Spleen (tissue), 11 donors: ENCODE measurements at regions not wholly inside any gene's neighbourhood (a gene's known extent, or its start where the extent isn't known, plus 50 kb on each side); places are given as distances from the start of the nearest gene placed in this dataset.

ENCODE experiments used
- DNase-seq: peaks from one replicate; pipeline ENCODE4 v3.0.0-alpha.2; 2020
- H3K27ac ChIP-seq, 8 donors: fragments of 200-600 bp; sonication (generic) in 7 of 8; 1 replicate in 4 of 8; 2 replicates in 4 of 8; pipeline versions ENCODE4 v1.5.0 to v1.8.0; 2016 to 2021; ENCODE audit warnings: inconsistent platforms in 4 of 8, mild to moderate bottlenecking in 4 of 8, moderate library complexity in 1 of 8
- H3K27me3 ChIP-seq, 7 donors: fragments of 200-600 bp; sonication (generic) in 6 of 7; replicated peaks in 1 of 7; 1 replicate in 4 of 7; 2 replicates in 3 of 7; pipeline versions ENCODE4 v1.5.0 to v1.8.0; 2016 to 2021; ENCODE audit warnings: inconsistent platforms in 3 of 7, mild to moderate bottlenecking in 1 of 7
- H3K36me3 ChIP-seq, 6 donors: fragments of 200-600 bp; sonication (generic) in 5 of 6; 1 replicate in 4 of 6; 2 replicates in 2 of 6; pipeline versions ENCODE4 v1.5.0 to v1.8.0; 2016 to 2021; ENCODE audit warnings: inconsistent platforms in 2 of 6
- H3K4me1 ChIP-seq, 6 donors: fragments of 200-600 bp; sonication (generic) in 5 of 6; 1 replicate in 3 of 6; 2 replicates in 3 of 6; pipeline versions ENCODE4 v1.5.0 to v1.8.0; 2016 to 2021; ENCODE audit warnings: inconsistent platforms in 3 of 6
- H3K4me3 ChIP-seq, 8 donors: fragments of 200-600 bp; sonication (generic) in 7 of 8; 1 replicate in 4 of 8; 2 replicates in 4 of 8; pipeline versions ENCODE4 v1.5.0 to v1.8.0; 2016 to 2021; ENCODE audit warnings: inconsistent platforms in 4 of 8, mild to moderate bottlenecking in 4 of 8, moderate library complexity in 2 of 8
- H3K9me3 ChIP-seq, 8 donors: fragments of 200-600 bp; sonication (generic) in 7 of 8; 1 replicate in 4 of 8; 2 replicates in 4 of 8; pipeline versions ENCODE4 v1.5.0 to v1.8.0; 2016 to 2021; ENCODE audit warnings: inconsistent platforms in 4 of 8
- POLR2A ChIP-seq, 3 donors: fragments of 450-650 bp; IDR thresholded peaks; one replicate each; pipeline ENCODE4 v1.5.1; 2017; ENCODE audit warnings: antibody characterized with exemption in 3 of 3, mild to moderate bottlenecking in 1 of 3
- POLR2AphosphoS5 ChIP-seq, 3 donors: sonication (generic); formaldehyde crosslinking; IDR thresholded peaks; one replicate each; pipeline ENCODE4 v1.5.1; 2017; ENCODE audit warnings: antibody characterized with exemption in 3 of 3
- WGBS, 5 donors: extraction: QIAGEN DNeasy Blood & Tissue Kit in 3 of 5; methylation state at CpG; one replicate each; pipeline versions ENCODE4 v1.1.5 to v1.1.7; 2013 to 2018; 5-methylcytosine and 5-hydroxymethylcytosine counted together
- intact Hi-C: fragments of 100-400 bp; cut with DNase I; formaldehyde crosslinking; loops from one replicate; pipeline ENCODE4 v1.15.0; 2023; ENCODE audit warnings: low total_unique reads
- TF ChIP-seq, protein P1 (sequence below), 11 experiments: fragments of 200-600 bp in 7 of 11; fragments of 450-650 bp in 4 of 11; sonication (generic) in 4 of 11; IDR thresholded peaks in 8 of 11; conservative IDR thresholded peaks in 3 of 11; 1 replicate in 7 of 11; 2 replicates in 4 of 11; pipeline versions ENCODE4 v1.4.0 to v1.8.0; 2016 to 2021; ENCODE audit warnings: antibody characterized with exemption in 11 of 11, inconsistent platforms in 4 of 11, mild to moderate bottlenecking in 1 of 11
- donor health status: healthy with polysubstance abuse.
- donor health status: DM: no; HTN: no; CAD: no; lungs with moderate emphysema.
- donor health status: DM: no; HTN: no; CAD: no.
- donor health status: Bipolar disorder and iron deficiency.
- donor health status: healthy.
- donor health status: DM: no; HTN: no; CAD: no.
- donor health status: DM: yes; HTN: yes; CAD: no.

- 34 to 49% (median 41%) methylated on average over 16 of the region's 16 CpGs for WGBS, 5 donors
- Histone ChIP-seq H3K27ac (peak overlapping the region in 4 of 8 donors; percentile 6 to 53 (median 36)), H3K36me3 (no peaks in the 10 kb centered on the region), H3K4me1 (peaks cover 0 to 58% (median 22%) of the 10 kb centered on the region in 6 donors), H3K4me3 (no peak overlapping the region), H3K9me3 (no peaks in the 10 kb centered on the region), H3K27me3 (no peaks in the 10 kb centered on the region)
- no peak for DNase-seq
- intact Hi-C loops = no loop called here
- TF ChIP-seq POLR2A (IDR thresholded peaks at IDR 0.05) (no peak), POLR2AphosphoS5 (IDR thresholded peaks at IDR 0.05) (peak in 2 of 3 donors; percentile 61)
- TF ChIP-seq, protein P1, sequence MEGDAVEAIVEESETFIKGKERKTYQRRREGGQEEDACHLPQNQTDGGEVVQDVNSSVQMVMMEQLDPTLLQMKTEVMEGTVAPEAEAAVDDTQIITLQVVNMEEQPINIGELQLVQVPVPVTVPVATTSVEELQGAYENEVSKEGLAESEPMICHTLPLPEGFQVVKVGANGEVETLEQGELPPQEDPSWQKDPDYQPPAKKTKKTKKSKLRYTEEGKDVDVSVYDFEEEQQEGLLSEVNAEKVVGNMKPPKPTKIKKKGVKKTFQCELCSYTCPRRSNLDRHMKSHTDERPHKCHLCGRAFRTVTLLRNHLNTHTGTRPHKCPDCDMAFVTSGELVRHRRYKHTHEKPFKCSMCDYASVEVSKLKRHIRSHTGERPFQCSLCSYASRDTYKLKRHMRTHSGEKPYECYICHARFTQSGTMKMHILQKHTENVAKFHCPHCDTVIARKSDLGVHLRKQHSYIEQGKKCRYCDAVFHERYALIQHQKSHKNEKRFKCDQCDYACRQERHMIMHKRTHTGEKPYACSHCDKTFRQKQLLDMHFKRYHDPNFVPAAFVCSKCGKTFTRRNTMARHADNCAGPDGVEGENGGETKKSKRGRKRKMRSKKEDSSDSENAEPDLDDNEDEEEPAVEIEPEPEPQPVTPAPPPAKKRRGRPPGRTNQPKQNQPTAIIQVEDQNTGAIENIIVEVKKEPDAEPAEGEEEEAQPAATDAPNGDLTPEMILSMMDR (IDR thresholded peaks at IDR 0.05 in 8 of 11, conservative IDR thresholded peaks at IDR 0.05 in 3 of 11) = no peak
Measured at GRCh38 chr20:50353289-50353961, 156.8 kb upstream of the PTPN1 start.

- no peak overlapping the region for H3K27ac ChIP-seq
- H3K4me1 ChIP-seq = peaks cover 0 to 43% (median 10%) of the 10 kb centered on the region in 6 donors
- H3K36me3 ChIP-seq = no peaks in the 10 kb centered on the region
- intact Hi-C loops = no loop called here
- DNase-seq = peak; percentile 47
- WGBS, 5 donors = 75 to 84% (median 81%) methylated on average over 12 to 13 of the region's 13 CpGs
- no peaks in the 10 kb centered on the region for H3K9me3 ChIP-seq
- TF ChIP-seq POLR2A (IDR thresholded peaks at IDR 0.05) = no peak
- peak in 1 of 3 donors; percentile 32 for TF ChIP-seq POLR2AphosphoS5 (IDR thresholded peaks at IDR 0.05)
- peaks cover 0 to 3% (median 0%) of the 10 kb centered on the region in 7 donors for H3K27me3 ChIP-seq
- no peak overlapping the region for H3K4me3 ChIP-seq
Measured at GRCh38 chr20:50354721-50355589, 155.2 kb upstream of the PTPN1 start.

DNA sequence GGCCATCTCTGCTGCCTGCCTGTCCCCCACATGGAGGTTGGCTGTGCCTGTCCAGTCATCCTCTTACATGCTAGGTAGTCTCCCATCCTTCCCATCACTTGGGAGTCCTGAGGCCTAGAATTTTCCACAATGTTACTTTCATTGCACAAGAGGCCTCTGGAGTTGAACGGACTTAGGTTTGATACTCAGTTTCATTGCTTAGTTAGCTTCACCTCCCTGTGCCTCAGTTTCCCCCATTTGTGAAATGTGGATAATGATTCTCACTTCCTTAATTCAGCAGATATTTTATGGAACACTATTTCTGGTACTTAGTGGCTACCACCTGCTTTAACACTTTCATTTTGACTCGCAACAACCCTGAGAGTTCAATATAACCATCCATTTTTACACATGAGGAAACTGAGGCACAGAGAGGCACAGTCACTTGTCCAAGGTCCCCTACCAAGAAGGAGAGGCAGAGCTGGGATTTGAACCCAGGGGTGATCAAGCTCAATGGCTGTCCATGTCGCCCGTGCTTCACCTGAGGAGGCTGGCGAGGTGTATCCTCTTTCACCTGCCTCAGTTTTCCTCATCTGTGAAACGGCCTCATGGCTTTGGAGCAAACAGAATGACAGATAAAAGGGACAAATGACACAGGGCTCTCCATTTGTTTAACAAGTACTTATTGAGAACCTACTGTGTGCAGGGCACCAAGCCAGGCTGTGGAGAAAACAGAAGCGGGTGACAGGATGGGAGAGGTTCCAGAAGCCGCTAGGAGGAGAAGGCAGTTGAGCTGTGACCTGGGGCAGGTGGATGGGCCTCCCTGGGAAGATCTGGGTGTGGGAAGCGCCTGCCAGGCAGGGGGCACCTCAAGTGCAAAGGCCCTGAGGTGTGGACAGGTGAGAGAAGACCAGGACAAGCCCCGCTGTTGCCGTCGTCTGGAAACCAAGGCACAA lies 154.3 kb upstream of the PTPN1 start:
- peaks cover 0 to 34% (median 7%) of the 10 kb centered on the region in 6 donors for H3K4me1 ChIP-seq
- no peaks in the 10 kb centered on the region for H3K36me3 ChIP-seq
- TF ChIP-seq POLR2AphosphoS5 (IDR thresholded peaks at IDR 0.05) (no peak), POLR2A (IDR thresholded peaks at IDR 0.05) (no peak)
- TF ChIP-seq, protein P1 (IDR thresholded peaks at IDR 0.05 in 8 of 11, conservative IDR thresholded peaks at IDR 0.05 in 3 of 11) = no peak
- WGBS, 5 donors = 82 to 90% (median 87%) methylated on average over 12 of the region's 12 CpGs
- no peaks in the 10 kb centered on the region for H3K9me3 ChIP-seq
- H3K4me3 ChIP-seq = no peak overlapping the region
- peaks cover 0 to 6% (median 0%) of the 10 kb centered on the region in 7 donors for H3K27me3 ChIP-seq
- peak; percentile 33 for DNase-seq
- intact Hi-C loops = no loop called here
- no peak overlapping the region for H3K27ac ChIP-seq

DNA sequence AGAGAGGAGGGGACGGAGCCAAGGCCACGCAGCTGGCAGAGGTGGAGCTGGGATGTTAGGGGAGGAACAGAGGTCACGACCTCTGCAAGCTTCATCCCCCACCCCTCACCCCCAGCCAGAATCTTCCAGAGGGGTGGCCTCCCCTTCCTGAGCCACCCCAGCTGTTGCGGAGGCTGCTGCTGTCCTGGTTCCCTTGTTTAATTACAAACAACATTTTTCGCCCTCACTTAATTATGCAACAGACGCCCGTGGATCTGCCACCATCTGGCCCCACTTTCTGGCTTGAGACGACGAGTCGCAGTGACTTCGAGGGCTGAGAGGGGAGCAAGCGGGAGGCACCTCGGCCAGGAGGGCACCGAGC lies 153.7 kb upstream of the PTPN1 start:
- Histone ChIP-seq H3K27ac (no peak overlapping the region), H3K9me3 (no peaks in the 10 kb centered on the region), H3K4me1 (peaks cover 0 to 32% (median 7%) of the 10 kb centered on the region in 6 donors), H3K36me3 (no peaks in the 10 kb centered on the region), H3K27me3 (peaks cover 0 to 6% (median 0%) of the 10 kb centered on the region in 7 donors), H3K4me3 (no peak overlapping the region)
- intact Hi-C loops = no loop called here
- 60 to 77% (median 65%) methylated on average over 14 of the region's 14 CpGs for WGBS, 5 donors
- DNase-seq = no peak
- TF ChIP-seq, protein P1 (IDR thresholded peaks at IDR 0.05 in 8 of 11, conservative IDR thresholded peaks at IDR 0.05 in 3 of 11) = no peak
- TF ChIP-seq POLR2AphosphoS5 (IDR thresholded peaks at IDR 0.05) = no peak
- TF ChIP-seq POLR2A (IDR thresholded peaks at IDR 0.05) = no peak
